GM12801 (cell line): ENCODE measurements at regions not wholly inside any gene's neighbourhood (a gene's known extent, or its start where the extent isn't known, plus 50 kb on each side); places are given as distances from the start of the nearest gene placed in this dataset.

Experiments
- TF ChIP-seq, protein P1 (sequence below): IDR thresholded peaks from one replicate; pipeline ENCODE4 v1.5.1; 2011; ENCODE audit warnings: control low read depth; ENCODE audit not compliant: insufficient read length; ENCODE audit errors: extremely low read depth

DNA sequence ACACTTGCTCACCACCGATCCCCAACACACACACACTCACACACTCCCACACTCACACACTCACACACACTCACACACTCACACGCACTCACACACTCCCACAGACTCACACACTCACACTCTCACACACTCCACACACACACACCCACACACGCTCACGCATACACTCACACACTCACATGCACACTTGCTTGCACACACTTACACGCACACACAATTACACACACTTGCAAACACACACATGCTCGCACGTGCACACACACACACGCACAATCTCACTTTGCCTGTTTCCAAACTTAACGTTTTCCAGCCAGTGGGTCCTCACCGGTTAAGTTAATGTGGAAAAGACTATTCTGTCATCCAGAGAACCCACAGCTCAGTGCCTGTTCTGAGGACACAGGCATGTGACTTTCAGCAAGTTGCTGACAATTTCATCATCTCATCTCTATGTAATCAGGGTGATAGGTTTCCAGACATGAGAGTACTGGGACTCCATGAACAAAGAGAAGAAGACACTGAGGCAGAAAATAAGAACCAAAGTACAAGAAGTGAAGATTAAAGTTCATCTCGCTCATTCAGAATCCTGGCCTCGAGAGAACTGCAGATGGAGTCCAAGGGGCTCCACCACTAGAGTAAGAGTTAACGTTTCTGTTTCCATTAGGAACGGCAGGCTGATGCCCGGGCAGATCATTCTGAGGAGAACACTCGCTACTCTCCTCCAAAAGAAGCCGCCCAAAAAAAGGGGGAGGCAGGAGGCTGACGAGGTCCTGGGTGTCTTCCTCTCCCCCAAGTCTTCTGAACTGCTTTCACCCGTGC, 153.2 kb upstream of the FRG1 start:
- TF ChIP-seq, protein P1, sequence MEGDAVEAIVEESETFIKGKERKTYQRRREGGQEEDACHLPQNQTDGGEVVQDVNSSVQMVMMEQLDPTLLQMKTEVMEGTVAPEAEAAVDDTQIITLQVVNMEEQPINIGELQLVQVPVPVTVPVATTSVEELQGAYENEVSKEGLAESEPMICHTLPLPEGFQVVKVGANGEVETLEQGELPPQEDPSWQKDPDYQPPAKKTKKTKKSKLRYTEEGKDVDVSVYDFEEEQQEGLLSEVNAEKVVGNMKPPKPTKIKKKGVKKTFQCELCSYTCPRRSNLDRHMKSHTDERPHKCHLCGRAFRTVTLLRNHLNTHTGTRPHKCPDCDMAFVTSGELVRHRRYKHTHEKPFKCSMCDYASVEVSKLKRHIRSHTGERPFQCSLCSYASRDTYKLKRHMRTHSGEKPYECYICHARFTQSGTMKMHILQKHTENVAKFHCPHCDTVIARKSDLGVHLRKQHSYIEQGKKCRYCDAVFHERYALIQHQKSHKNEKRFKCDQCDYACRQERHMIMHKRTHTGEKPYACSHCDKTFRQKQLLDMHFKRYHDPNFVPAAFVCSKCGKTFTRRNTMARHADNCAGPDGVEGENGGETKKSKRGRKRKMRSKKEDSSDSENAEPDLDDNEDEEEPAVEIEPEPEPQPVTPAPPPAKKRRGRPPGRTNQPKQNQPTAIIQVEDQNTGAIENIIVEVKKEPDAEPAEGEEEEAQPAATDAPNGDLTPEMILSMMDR, result no peak

DNA sequence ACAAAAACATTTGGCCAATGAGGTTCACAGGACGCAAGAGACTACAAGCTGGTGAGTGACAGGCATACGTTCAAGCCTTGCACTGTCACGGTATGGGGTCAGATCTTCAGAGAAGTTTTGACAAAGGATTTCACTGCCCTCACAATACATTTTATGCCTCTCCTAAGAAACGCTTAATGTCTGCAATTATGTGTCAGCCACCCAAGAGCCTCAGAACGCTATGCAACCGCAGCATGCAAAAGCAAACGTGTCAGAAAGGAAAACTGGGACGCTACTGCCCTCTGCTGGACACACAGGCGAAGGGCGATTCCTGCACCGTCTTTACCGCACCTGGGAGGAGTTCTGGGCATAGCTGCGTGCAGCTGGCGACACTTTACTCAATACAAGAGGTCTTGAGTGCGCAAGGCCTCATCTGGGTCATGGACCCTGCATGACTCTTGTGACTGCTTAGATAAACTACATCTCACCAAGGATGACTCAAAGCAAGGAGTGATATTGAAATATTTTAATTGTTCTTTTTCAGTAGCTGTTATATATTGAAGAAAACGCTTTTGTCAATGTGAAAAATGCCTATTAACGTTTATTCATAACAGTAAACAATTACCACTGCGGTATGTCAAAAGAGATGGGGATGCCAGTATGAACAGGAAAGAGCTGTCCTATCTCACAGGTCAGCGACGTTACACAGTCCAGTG, 147.6 kb upstream of the FRG1 start:
- TF ChIP-seq, protein P1, result peak; percentile 3

DNA sequence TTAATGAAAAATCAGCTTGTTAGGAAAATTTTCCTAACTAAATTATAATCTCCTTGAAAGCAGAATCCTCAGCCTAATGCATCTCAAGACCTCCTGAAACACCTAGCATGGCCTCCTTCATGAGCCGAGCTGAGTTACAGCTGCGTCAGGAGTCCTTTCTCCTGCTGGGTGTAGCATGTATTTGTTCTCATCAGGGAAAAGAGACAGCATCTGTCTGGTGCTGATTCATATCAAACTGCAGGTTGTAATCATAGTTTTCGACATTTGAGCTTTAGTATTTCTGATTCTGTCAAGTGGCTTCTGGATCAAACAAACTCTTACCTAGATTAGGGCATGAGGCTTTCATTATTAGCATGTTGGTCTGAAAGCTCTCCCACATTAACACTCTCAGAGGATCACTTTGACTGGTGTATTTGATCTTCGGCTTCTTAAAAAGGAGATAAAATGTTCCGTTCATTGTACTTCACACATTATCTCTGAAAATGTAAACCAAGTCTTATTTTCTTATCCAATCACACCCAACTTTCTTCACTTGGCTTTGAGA, 140.1 kb upstream of the FRG1 start:
- TF ChIP-seq, protein P1, result no peak

DNA sequence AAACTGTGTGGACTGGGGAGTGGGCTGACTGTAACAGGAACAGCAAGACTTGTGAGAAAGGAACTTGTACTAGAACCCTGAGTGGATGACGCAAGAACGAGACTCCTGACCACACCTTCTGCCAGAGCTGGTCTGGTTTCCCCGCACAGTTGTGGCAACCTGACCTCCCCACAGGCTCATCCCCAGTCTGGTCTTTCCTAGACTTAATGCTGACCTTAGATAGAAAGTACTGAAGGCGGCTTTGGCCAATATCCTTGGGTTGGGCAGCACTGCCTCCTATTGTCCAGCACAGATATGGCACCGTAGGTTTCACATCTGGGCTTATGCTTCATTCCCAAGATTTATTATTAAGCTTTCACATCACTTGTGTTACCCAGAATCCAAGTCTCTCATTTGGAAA, 137.8 kb upstream of the FRG1 start:
- TF ChIP-seq, protein P1, result no peak

DNA sequence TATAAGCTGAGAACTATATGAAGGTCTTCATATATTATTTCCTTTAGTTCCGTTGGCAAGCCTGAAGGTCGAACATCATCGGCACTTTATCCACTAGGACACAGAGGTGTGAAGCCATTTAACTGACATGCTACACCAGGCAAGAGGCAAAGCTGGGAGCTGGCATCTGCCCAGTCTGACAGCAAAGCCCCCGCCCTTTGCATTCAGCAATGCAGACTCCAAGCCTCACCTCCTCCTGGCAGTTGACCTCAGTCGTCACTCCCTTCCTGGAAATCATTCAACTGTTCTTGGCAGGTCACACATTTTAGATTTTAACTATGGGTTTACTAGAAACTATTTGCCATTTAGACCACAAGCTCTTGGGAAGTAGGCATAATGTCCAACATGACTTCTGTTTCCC, 135.8 kb upstream of the FRG1 start:
- TF ChIP-seq, protein P1, result no peak

DNA sequence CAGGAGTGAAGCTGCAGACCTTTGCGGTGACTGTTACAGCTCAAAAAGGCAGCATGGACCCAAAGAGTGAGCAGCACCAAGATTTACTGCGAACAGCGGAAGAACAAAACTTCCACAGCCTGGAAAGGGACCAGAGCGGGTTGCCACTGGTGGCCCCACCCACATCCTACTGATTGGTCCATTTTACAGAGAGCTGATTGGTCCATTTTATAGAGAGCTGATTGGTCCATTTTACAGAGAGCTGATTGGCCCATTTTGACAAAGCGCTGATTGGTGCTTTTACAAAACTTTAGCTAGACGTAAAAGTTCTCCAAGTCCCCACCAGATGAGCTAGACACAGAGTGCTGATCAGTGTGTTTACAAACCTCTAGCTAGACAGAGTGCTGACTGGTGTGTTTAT, 134.2 kb upstream of the FRG1 start:
- TF ChIP-seq, protein P1, result no peak

DNA sequence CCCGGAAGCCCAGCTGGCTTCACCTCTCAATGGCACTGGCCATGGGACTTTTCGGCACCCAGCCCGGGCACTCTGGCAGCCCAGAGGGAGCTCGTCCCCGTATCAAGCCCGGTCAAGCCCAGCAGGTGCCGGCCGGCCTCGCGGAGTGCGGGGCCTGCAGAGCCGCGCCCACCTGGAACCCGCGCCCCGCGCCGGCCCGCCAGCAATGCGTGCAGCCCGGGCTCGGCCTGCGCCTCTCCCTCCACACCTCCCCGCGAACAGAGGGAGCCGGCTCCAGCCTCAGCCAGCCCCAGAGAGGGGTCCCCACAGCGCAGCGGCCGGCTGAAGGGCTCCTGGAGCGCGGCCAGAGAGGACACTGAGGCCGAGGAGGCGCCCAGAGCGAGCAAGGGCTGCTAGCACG, 133.6 kb upstream of the FRG1 start:
- TF ChIP-seq, protein P1, result no peak
